Spleen (tissue), 7 donors: ENCODE measurements at regions not wholly inside any gene's neighbourhood (a gene's known extent, or its start where the extent isn't known, plus 50 kb on each side); places are given as distances from the start of the nearest gene placed in this dataset.

ENCODE experiments used
- POLR2A ChIP-seq, 3 donors: fragments of 450-650 bp; IDR thresholded peaks; one replicate each; pipeline ENCODE4 v1.5.1; 2017; ENCODE audit warnings: antibody characterized with exemption in 3 of 3, mild to moderate bottlenecking in 1 of 3
- TF ChIP-seq, protein P1 (sequence below), 11 experiments: fragments of 200-600 bp in 7 of 11; fragments of 450-650 bp in 4 of 11; sonication (generic) in 4 of 11; IDR thresholded peaks in 8 of 11; conservative IDR thresholded peaks in 3 of 11; 1 replicate in 7 of 11; 2 replicates in 4 of 11; pipeline versions ENCODE4 v1.4.0 to v1.8.0; 2016 to 2021; ENCODE audit warnings: antibody characterized with exemption in 11 of 11, inconsistent platforms in 4 of 11, mild to moderate bottlenecking in 1 of 11
- donor health status: DM: no; HTN: no; CAD: no; lungs with moderate emphysema.
- donor health status: DM: no; HTN: no; CAD: no.
- donor health status: DM: no; HTN: no; CAD: no.

DNA sequence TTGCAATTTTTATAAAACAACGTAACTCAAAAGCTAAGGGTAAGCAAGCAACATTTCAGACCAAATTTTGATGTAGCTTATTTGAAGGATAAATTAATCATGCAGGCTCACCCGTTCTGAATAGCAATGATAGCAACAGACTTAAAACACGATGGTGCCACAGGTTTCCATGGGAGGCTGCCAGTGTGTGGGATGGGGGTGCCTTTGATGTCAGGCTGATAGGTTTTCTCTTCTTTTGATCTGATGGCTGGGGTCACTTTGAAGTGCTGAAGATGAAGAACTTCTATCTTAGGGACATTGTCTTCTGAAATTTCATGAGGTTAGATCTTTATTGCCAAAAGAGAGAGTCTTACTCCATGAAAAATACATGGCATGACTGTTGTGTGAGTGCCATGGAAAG is 206.8 kb downstream of the LPIN1 start:
- TF ChIP-seq, protein P1, sequence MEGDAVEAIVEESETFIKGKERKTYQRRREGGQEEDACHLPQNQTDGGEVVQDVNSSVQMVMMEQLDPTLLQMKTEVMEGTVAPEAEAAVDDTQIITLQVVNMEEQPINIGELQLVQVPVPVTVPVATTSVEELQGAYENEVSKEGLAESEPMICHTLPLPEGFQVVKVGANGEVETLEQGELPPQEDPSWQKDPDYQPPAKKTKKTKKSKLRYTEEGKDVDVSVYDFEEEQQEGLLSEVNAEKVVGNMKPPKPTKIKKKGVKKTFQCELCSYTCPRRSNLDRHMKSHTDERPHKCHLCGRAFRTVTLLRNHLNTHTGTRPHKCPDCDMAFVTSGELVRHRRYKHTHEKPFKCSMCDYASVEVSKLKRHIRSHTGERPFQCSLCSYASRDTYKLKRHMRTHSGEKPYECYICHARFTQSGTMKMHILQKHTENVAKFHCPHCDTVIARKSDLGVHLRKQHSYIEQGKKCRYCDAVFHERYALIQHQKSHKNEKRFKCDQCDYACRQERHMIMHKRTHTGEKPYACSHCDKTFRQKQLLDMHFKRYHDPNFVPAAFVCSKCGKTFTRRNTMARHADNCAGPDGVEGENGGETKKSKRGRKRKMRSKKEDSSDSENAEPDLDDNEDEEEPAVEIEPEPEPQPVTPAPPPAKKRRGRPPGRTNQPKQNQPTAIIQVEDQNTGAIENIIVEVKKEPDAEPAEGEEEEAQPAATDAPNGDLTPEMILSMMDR (IDR thresholded peaks at IDR 0.05 in 8 of 11, conservative IDR thresholded peaks at IDR 0.05 in 3 of 11): no peak
- no peak for TF ChIP-seq POLR2A (IDR thresholded peaks at IDR 0.05)
